Myocyte (in vitro differentiated cells): ENCODE measurements at regions not wholly inside any gene's neighbourhood (a gene's known extent, or its start where the extent isn't known, plus 50 kb on each side); places are given as distances from the start of the nearest gene placed in this dataset.

Experiments used
- DNase-seq: peaks from one replicate; pipeline ENCODE4 v3.0.0-alpha.2; 2012; ENCODE audit warnings: low read depth

DNA sequence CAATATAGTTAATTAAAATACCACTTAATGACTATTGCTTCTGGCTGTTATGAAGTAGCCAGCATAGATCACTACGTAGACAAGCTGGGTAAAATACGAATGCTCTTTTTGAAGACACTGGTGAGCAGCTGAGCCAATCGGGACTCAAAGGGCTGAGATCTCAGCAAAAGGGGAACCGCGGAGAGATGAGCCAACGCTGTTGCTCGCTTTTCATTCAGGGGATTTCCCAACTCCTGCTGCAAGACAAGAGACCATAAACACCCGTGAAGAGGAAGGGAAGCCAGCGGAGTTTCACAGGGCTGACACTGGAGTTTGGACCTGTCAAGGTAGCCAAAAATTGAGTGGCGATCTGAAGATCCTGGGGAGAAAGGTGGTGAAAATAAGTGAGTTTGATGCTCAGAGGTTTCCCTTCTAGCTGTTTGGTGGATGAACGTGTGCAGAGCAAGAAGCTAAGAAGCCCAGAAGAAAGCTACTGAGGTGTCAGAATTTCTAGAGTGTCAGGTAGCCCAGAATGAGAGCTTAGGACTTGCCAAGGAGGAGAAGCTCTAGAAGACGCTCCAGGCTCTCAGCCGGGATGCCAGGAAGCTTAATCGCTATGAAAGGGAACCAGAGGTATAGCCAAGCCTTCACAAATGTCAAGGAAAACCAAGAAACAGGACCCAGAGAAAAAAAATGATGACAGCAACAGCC lies 79.6 kb upstream of the RNU6ATAC start:
- peak; percentile 28 for DNase-seq

DNA sequence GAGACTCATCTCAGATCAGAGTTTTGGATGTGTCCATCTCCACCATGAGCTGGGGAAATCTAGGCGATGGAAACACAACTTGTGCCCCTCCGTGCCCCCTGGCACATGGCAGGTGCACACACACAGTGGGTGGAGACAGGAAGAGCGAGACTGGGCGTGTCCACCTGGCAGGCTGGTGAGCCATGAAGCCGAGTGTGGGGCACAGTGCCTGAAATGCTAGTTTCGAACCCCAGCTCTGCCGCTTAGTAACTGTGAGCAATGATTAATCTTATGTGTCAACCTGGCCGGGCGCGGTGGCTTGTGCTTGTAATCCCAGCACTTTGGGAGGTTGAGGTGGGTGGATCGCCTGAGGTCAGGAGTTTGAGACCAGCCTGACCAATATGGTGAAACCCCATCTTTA lies 80.8 kb upstream of the RNU6ATAC start:
- DNase-seq, result no peak

DNA sequence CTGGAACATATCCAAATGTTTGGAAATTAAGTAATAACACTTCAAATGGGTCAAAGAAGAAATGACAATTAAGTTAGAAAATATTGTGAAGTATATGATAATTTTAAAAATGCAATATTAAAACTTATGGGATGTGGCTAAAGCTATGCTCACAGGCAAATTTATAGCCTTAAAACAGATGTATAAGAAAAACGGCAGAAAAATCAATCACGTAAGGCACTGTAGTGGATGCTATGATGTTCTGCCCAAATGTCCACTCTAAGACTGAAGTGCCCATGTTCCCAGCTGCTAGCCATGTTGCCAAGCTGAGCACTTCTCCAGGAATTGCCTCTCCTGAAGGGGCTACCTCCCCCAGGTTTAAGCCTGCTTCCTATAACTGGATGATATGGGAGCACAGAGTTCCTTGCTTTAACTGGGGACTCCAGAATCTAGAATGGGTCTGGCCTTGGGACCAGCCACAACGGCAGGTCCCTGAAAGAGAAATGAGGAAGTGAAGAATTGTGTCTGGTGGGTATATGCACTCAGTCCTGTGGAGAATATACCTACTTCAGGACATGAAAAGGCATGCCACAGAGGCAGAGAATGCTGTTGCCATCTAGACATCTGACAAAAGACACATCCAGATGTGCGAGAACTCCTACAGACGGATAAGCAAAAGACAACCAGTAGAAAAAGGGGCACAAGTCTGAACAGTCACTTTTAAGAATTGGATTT lies 78.2 kb upstream of the RXRA start:
- DNase-seq, result no peak

DNA sequence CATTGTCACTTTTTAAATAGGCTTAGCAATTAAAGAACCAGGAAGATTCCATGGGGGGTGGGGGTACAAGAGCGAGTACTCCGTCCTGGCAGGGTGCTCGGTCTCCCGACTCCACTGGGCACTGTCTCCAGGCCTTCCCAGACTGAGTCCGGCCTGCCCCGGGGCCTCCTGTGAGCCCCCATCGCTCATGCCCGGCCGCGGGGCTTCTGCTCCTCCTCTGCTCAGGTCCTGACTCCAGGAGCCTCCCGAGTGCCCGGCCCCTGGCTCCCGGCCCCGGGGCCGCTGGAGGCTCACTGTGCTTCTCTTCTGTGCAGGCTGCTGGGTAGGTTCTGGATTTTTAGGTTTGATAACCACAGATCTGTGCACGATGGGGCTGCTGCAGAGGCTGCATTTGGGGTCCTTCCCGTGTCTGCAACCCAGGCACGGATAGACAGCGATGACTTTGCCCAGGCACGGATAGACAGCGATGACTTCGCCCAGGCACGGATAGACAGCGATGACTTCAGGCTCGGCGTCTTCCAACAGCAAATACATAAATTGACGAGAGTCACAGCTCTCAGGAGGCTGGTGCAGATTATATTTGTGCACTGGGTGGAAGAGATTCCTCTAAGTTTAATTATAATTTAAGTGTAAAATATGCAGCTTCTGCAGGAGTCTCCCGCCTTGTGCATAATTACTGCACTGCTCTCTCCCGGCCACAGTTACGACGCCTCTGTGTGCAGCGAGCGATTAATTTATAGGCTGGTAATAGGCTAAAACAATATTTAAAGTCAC lies 74.8 kb upstream of the RXRA start:
- DNase-seq, result no peak

DNA sequence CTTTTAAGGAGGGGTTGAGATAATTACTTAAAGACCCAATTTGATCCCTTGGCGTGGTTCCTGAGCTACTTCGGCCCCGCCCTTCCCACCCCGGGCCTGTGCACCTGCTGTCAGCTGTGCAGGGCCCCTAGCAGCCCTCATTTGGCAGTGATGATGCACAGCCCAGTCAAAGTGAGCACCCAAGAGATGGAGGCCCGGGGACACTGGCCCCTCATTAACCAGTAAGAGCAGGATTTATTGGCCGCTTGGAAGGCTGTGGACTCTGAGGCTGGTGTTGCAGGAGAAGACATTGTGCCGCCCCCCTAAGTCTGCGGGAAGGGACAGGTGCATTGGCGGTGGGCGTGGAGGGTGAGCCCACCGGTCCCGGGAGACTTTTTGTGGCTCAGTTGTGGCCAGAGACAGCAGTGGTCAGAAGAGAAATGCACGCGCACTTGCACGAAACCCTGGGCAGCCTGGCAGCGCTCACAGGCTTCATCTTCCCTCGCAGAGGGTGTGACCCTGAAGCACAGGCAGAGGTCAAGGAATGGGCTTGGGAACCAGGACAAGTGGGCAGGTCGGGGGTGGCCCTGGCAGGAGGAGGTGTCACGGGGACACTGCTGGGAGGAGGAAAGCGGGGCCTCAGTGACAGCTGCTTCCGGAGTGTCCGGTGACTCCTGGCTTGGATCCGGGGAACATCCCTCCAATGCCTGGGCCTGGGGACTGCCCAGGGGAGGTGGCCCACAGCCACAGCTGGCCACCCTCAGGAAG lies 74.0 kb upstream of the RXRA start:
- DNase-seq, result peak; percentile 96

DNA sequence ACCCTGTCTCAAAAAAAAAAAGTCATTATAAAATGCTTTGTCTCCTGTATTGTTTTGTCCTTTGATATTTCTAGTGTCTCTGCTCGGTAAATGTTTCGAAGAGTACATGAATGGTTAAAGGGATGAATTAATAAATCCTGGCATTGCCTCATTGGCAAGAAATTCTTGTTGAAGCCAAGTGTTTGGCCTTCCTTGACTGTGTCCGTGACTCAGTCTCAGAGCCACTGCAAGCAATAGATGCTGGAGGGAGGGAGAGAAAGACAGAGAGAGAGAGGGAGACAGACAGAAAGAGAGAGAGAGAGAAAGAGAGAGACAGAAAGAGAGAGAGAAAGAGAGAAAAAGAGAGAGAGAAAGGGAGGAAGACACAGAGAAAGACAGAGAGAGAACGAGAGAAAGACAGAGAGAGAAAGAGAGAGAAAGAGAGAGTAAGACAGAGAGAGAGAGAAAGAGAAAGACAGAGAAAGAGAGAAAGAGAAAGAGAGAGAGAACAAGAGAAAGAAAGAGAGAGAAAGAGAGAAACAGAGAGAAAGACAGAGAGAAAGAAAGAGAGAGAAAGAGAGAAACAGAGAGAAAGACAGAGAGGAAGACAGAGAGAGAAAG lies 72.5 kb upstream of the RXRA start:
- peak; percentile 21 for DNase-seq

DNA sequence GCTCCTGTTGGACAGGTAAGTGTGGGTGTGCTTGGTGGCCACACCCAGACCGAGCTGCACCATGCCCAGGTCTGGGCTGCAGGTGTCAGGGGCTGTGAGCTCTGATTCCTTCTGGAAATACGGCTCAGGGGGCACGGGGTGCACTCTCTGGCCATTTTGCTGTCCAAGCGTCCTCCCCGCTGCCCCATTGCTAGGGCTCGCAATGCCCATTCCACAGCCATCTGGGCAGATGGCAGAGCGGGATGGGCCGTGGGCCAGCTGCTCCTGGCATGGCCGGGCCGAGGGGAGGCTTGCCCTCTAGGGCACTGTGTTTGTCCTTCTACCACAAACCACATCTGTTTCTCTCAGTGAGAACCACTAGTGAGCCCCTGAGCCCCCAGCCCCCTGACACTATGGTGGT lies 67.9 kb upstream of the RXRA start:
- DNase-seq, result peak; percentile 35

DNA sequence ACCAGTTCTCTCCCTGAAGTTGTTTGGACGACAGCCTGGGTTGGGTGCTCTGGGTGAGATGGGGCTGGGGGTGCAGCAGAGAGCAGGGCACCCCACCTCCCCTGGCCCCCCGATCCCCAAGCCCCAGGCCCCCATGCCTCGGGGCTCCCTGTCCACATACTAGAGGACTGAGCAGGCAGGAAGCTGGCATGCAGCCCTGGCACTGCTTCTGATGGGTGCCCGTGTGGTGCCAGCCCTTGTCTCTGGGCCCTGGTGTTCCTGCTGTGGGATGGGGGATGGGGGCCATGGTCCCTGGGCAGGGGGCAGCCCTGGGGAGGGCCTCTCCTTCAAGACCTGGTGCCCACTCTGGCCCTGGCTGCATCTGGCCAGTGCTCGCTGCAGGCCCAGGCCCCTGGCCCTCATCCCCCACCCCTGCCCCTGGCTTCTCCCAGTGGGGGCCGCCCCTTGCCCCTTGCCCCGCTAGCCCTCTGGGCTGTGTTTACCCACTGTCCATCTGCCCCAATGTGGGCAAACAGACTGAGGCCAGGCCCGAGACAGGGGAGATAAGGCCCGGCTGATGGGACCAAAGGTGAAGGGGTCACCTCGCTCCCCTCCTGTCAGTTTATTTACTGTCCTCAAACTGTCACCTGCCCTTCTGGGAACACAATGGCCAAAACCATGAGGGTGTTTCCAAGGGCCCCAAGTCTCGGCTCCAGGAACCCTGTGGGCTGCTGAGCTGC lies 67.3 kb upstream of the RXRA start:
- no peak for DNase-seq

DNA sequence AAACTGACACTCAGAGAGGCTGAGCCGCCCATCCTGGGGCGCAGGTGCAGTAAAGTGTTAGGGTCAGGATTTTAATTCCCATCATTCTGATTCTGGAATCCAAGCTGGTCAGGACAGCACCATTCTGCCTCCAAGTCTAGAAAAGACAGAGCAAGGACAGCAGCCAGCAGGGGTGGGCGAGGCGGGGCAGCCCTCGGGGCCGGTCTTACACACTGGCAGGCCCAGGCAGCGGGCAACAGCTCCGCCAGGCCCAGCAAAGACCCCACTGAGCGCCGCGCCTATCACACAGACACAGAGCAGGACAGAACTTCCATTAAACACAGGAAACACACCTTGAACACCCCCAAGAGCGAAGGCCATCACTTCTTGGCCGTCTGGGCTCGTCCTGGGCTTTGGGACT lies 66.5 kb upstream of the RXRA start:
- no peak for DNase-seq

DNA sequence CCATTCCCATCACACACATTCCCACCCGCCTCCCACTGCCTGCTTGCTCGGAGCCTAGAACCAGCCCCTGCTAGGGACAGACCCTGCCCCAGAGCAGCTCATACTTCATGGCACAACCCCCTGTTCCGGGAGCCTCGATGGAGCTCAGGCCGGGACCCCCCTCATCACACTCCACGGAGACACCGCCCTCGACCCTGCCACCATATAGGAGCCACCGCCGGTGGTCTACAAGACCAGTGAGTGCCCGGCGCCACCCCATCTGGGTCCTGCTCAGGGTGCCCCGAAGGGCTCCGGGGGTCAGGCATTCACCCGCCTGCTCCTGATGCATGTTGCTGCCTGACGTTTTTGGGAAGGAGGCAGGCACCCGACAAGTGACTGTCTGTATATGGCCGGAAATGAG lies 65.5 kb upstream of the RXRA start:
- DNase-seq, result no peak

DNA sequence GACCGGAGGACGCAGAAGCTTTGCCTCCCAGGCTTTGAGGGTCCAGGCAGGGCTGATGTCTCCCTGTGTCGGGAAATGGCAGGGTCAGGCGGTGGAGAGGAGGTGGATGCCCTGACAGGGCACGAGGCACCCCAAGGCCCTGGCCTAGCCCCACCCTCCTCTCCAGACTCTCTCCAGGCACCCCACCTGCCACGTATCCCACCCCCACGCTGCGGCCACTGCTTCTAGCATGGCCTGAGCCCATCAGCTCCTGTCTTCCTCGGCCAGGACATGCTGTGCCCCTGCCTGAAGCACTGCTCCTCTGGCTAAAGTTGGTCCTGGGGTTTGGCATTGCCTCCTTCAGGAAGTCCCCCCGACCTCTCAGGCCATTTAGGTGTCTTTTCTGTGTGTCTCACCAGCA lies 64.2 kb upstream of the RXRA start:
- no peak for DNase-seq

DNA sequence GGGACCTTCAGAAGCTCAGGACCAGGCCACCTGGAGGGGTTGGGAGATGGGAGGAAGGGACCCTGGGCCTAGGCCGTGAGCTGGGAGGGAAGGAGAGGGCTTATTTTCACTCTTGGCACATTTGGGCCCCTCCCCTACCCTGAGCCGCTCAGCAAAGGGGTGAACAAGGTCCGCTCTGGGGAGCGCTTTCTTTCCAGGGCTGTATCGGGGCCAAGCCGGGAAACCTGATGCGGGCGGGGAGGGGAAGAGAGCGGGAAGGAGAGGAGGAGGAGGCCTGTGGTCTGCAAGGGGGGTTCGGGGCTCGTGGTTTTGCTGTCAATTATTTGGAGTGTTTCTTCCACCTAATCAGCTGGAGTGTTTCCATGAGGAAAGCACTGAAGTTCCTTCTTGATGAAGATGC lies 62.7 kb upstream of the RXRA start:
- DNase-seq, result no peak

DNA sequence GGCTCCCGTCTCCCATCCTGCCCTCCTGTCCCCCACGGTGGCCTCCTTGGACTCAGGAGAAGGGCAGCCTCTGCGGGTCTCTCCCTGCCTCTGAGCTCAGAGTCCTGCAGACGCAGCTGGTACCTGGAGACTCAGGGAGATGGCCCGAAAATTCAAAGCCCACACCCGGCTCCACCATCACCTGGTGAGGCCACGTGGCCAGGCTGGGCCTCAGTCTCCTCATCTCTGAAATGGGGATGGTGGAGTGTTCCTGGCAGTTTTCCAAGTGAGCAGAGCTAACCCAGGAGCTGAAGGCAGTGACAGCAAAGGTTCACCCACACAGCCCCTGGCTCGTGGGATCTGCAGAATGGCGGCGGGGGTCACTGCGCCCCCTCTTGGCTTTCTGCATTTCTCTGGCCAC lies 62.1 kb upstream of the RXRA start:
- no peak for DNase-seq

DNA sequence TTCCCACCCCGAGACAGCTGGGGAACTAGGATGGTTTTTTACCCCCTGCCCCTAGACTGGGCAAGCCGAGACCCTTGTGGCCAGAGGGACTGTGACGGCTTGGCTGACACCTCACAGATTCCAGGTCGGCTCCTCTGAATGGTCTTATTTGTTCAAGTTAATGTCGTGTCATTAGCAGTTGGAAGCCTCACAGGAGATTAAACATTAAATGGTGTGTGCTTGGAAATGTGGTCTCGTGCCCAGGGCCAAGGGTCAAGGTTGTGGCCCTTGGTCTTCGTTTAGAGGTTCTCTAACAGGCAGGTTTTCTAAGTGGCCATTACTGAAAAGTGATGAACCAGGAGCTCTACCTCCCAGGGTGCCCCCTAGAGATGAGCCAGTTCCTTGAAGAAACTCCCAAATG lies 61.2 kb upstream of the RXRA start:
- DNase-seq, result no peak

DNA sequence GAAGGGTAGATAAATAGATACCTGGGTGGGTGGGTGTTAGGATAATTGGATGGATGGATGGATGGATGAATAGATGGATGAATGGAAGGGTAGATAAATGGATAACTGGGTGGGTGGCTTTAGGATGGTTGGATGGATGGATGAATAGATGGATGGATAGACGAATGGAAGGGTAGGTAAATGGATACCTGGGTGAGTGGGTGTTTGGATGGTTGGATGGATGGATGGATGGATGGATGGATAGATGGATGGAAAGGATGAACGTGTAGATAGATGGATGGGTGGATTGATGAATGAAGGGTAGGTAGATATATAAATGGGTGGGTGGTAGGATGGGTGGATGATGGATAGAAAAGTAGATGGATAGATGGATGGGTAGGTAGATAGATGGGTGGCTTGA lies 59.8 kb upstream of the RXRA start:
- DNase-seq, result no peak

DNA sequence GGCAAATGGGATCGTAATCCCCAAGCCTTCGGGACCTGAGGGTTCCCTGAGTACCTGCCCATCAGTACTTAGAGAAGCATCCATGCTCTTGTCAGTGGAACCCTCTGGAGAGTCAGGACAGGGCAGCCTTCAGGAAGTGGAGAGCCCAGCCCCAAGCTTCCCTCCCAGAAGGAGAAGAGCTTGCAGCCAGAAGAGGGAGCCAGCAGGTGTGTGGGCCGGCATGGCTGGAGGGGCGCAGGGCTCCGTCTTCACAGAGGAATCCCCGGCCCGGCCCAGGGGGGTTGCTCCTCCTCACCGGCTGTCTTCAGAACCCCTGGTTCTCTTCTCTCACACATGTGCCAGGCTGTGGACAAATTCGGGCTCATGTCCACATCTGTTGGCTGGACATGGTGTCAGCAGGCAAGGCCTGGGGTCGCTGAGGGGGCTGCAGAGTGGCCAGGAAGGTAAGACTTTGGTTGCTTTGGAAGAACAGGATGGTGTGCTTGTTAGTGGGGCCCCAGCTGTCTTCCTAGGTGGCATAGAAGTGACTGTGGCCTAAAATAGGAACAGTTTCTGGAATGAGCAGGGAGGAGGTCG lies 58.9 kb upstream of the RXRA start:
- DNase-seq, result no peak

DNA sequence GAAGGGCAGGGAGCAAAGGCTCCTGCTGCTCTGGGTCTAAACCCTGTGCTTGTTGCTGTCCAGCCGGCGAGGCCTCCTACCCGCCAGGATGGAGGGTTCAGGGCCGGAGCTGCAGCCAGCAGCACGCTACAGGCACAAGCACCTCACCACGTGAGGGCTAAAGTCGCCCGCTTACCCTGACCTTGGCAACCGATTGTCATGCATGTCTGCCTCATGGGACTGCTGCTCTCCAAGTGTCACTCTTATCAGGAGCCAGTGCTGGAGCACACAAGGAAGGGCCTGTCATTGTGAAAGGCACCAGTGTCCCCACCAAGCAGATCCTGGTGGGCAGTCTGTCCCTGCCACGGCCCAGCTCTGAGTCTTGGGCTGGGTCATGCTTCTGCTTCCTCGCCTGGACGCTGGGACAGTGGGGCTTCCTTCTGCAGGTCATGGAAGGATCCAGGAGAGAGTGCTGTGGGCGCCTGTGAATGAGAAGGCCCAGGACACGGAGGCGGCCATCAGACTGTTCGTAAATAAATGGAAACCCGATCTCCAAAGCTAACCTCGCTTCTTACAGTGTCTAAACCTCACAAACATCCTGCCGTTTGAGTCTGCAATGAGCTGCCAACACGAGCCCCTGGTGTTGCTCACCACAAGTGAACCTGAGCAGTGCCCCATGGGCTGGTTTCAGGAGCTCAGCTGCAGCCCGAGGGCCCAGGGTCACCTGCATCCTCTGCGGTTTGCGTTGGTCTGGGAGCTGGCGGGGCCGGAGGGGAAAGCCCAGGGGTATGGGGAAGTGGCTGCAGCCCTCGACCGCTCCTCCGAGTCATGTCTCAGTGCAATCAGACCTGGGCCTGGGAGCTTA lies 58.2 kb upstream of the RXRA start:
- no peak for DNase-seq

DNA sequence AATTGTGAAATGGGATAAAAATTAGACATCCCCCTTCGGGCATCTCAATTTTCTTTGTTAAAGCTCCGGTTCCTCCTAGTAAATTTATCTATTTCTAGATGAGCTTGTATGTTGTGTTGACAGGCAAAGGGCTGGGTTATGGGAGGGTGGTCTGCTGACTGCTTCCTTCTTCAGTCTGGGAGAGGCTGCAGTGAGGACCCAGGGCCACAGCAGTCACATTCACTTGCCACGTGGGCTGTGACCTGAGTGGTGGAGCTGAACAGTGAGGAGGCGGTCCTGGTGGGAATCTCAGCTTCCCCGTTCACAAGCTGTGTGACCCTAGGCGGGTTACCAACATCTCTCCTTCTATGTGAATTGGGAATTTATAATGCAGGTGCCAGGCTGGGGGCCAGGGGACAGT lies 57.5 kb upstream of the RXRA start:
- DNase-seq, result no peak
